ENCODE measurements at regions not wholly inside any gene's neighbourhood (a gene's known extent, or its start where the extent isn't known, plus 50 kb on each side); places are given as distances from the start of the nearest gene placed in this dataset.

- TF ChIP-seq POLR2A (IDR thresholded peaks at IDR 0.05) = no peak
- no peak for TF ChIP-seq CTCF (IDR thresholded peaks at IDR 0.05)
- DNase-seq = no peak
- Histone ChIP-seq H3K4me3 (no peak overlapping the region), H3K36me3 (replicated peaks in 1 of 2) (no peaks in the 10 kb centered on the region), H3K4me1 (replicated peaks in 1 of 2) (no peaks in the 10 kb centered on the region), H3K9me3 (replicated peaks in 1 of 3) (no peaks in the 10 kb centered on the region), H3K27ac (no peak overlapping the region), H3K27me3 (no peaks in the 10 kb centered on the region)
- 55 to 76% (median 69%) methylated on average over 3 of the region's 3 CpGs for WGBS, 4 donors
- intact Hi-C loops (cut with DNase I) = no loop called here
Measured at GRCh38 chr10:104540181-104540580, 100.9 kb upstream of the SORCS3 start.

- H3K27ac ChIP-seq = no peak overlapping the region
- 46 to 69% (median 60%) methylated on average over 4 of the region's 4 CpGs for WGBS, 4 donors
- no peak for TF ChIP-seq CTCF (IDR thresholded peaks at IDR 0.05)
- no peak for TF ChIP-seq POLR2A (IDR thresholded peaks at IDR 0.05)
- no peaks in the 10 kb centered on the region for H3K27me3 ChIP-seq
- intact Hi-C loops (cut with DNase I) = no loop called here
- H3K36me3 ChIP-seq (replicated peaks in 1 of 2) = no peaks in the 10 kb centered on the region
- no peaks in the 10 kb centered on the region for H3K9me3 ChIP-seq (replicated peaks in 1 of 3)
- no peaks in the 10 kb centered on the region for H3K4me1 ChIP-seq (replicated peaks in 1 of 2)
- DNase-seq = no peak
- no peak overlapping the region for H3K4me3 ChIP-seq
Measured at GRCh38 chr10:104541820-104542219, 99.3 kb upstream of the SORCS3 start.

GRCh38 chr10:104546336-104546735, 94.8 kb upstream of the SORCS3 start:
- no peaks in the 10 kb centered on the region for H3K9me3 ChIP-seq (replicated peaks in 1 of 3)
- 79 to 87% (median 84%) methylated on average over 4 of the region's 4 CpGs for WGBS, 4 donors
- no peaks in the 10 kb centered on the region for H3K4me1 ChIP-seq (replicated peaks in 1 of 2)
- no peaks in the 10 kb centered on the region for H3K27me3 ChIP-seq
- no peak for DNase-seq
- H3K4me3 ChIP-seq = no peak overlapping the region
- intact Hi-C loops (cut with DNase I) = no loop called here
- no peak overlapping the region for H3K27ac ChIP-seq
- TF ChIP-seq POLR2A (IDR thresholded peaks at IDR 0.05) (no peak), CTCF (IDR thresholded peaks at IDR 0.05) (no peak)
- H3K36me3 ChIP-seq (replicated peaks in 1 of 2) = no peaks in the 10 kb centered on the region

- Histone ChIP-seq H3K27me3 (no peaks in the 10 kb centered on the region), H3K36me3 (replicated peaks in 1 of 2) (no peaks in the 10 kb centered on the region), H3K4me3 (no peak overlapping the region), H3K27ac (no peak overlapping the region), H3K9me3 (replicated peaks in 1 of 3) (no peaks in the 10 kb centered on the region), H3K4me1 (replicated peaks in 1 of 2) (no peaks in the 10 kb centered on the region)
- intact Hi-C loops (cut with DNase I) = no loop called here
- DNase-seq = peak in 1 of 7 donors; percentile 3
- 68 to 72% (median 68%) methylated on average over 2 to 3 of the region's 3 CpGs for WGBS, 4 donors
- TF ChIP-seq POLR2A (IDR thresholded peaks at IDR 0.05) = no peak
- peak in 2 of 6 experiments; percentile 3 to 8 for TF ChIP-seq CTCF (IDR thresholded peaks at IDR 0.05)
Measured at GRCh38 chr10:104546756-104547155, 94.3 kb upstream of the SORCS3 start.
